HG03097 (cell line): ENCODE measurements at regions not wholly inside any gene's neighbourhood (a gene's known extent, or its start where the extent isn't known, plus 50 kb on each side); places are given as distances from the start of the nearest gene placed in this dataset.
"Not testable (repeated sequence)": the region's sequence is repeated elsewhere in the genome, so short reads cannot be mapped to it uniquely, and the experiment has no call there.

ENCODE experiments used
- ATAC-seq: cut with Tn5 transposase; IDR thresholded peaks from one replicate; pipeline ENCODE4 v1.9.1; 2021; ENCODE audit not compliant: unreplicated experiment, low FRiP score

GRCh38 chr3:115204475-115204874, 57.4 kb upstream of the ZBTB20 start:
- no peak for ATAC-seq

- no peak for ATAC-seq
Observed at GRCh38 chr3:115208066-115208750, 61.1 kb upstream of the ZBTB20 start.

- ATAC-seq: no peak
Observed at GRCh38 chr3:115211810-115212492, 64.9 kb upstream of the ZBTB20 start.

GRCh38 chr3:115212615-115213014, 65.5 kb upstream of the ZBTB20 start:
- ATAC-seq: no peak

GRCh38 chr3:115213052-115213451, 66.0 kb upstream of the ZBTB20 start:
- not testable (repeated sequence) for ATAC-seq

GRCh38 chr3:115217292-115217677, 70.2 kb upstream of the ZBTB20 start:
- ATAC-seq: no peak

- no peak for ATAC-seq
Observed at GRCh38 chr3:115217678-115218451, 70.8 kb upstream of the ZBTB20 start.

- ATAC-seq: no peak
Observed at GRCh38 chr3:115218859-115219258, 71.8 kb upstream of the ZBTB20 start.

GRCh38 chr3:115224687-115225086, 77.6 kb upstream of the ZBTB20 start:
- ATAC-seq: no peak

GRCh38 chr3:115226844-115227445, 79.9 kb upstream of the ZBTB20 start:
- no peak for ATAC-seq

- no peak for ATAC-seq
Observed at GRCh38 chr3:115227461-115227860, 80.4 kb upstream of the ZBTB20 start.

GRCh38 chr3:115228266-115228665, 81.2 kb upstream of the ZBTB20 start:
- ATAC-seq: no peak

- no peak for ATAC-seq
Observed at GRCh38 chr3:115232167-115232566, 85.1 kb upstream of the ZBTB20 start.

- ATAC-seq: no peak
Observed at GRCh38 chr3:115233021-115233420, 85.9 kb upstream of the ZBTB20 start.

- ATAC-seq: no peak
Observed at GRCh38 chr3:115236496-115236895, 89.4 kb upstream of the ZBTB20 start.

- no peak for ATAC-seq
Observed at GRCh38 chr3:115239717-115240116, 92.6 kb upstream of the ZBTB20 start.

GRCh38 chr3:115244350-115244749, 97.3 kb upstream of the ZBTB20 start:
- ATAC-seq: no peak

GRCh38 chr3:115245438-115245837, 98.3 kb upstream of the ZBTB20 start:
- ATAC-seq: no peak

- ATAC-seq: no peak
Observed at GRCh38 chr3:115245899-115246298, 98.8 kb upstream of the ZBTB20 start.

GRCh38 chr3:115246461-115247020, 99.5 kb upstream of the ZBTB20 start:
- no peak for ATAC-seq

- no peak for ATAC-seq
Observed at GRCh38 chr3:115248274-115248673, 101.2 kb upstream of the ZBTB20 start.
